B cell (primary cell): ENCODE measurements at regions not wholly inside any gene's neighbourhood (a gene's known extent, or its start where the extent isn't known, plus 50 kb on each side); places are given as distances from the start of the nearest gene placed in this dataset.

ENCODE experiments used
- EZH2 ChIP-seq: IDR thresholded peaks from 2 replicates; pipeline ENCODE4 v1.6.1; 2012; ENCODE audit warnings: borderline replicate concordance, low read depth, mild to moderate bottlenecking, moderate library complexity, low read length; ENCODE audit not compliant: insufficient read depth, poor library complexity, severe bottlenecking
- TF ChIP-seq, protein P1 (sequence below): fragments of 200-600 bp; IDR thresholded peaks from one replicate; pipeline ENCODE4 v1.8.0; 2022; ENCODE audit warnings: antibody characterized with exemption, mild to moderate bottlenecking

DNA sequence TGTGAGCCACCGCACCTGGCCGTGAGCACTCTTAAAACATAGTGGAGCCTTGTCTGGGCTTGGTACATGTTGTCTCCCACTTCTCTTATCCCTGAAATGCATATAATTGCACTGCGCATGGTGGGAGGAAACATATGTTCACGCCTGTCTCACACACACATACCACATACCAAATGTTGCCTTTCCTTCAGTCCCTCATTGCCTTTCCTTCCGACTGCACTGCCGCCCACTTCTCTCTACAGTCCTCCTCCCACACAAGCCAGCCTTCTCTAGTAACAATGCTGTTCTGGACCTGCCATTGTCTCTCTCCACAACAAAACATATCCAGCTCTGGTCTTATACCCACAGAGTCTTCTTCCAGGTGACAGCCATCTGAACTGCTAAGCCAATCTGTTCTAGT, 88.3 kb upstream of the PTHLH start:
- TF ChIP-seq, protein P1, sequence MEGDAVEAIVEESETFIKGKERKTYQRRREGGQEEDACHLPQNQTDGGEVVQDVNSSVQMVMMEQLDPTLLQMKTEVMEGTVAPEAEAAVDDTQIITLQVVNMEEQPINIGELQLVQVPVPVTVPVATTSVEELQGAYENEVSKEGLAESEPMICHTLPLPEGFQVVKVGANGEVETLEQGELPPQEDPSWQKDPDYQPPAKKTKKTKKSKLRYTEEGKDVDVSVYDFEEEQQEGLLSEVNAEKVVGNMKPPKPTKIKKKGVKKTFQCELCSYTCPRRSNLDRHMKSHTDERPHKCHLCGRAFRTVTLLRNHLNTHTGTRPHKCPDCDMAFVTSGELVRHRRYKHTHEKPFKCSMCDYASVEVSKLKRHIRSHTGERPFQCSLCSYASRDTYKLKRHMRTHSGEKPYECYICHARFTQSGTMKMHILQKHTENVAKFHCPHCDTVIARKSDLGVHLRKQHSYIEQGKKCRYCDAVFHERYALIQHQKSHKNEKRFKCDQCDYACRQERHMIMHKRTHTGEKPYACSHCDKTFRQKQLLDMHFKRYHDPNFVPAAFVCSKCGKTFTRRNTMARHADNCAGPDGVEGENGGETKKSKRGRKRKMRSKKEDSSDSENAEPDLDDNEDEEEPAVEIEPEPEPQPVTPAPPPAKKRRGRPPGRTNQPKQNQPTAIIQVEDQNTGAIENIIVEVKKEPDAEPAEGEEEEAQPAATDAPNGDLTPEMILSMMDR: no peak
- no peak for TF ChIP-seq EZH2
